Neural cell (in vitro differentiated cells): ENCODE measurements at regions not wholly inside any gene's neighbourhood (a gene's known extent, or its start where the extent isn't known, plus 50 kb on each side); places are given as distances from the start of the nearest gene placed in this dataset.

ENCODE experiments used
- H2AFZ ChIP-seq: fragments of 200-600, 300-800 bp; sonication (generic), shearing (Covaris generic); 2 replicates; pipeline ENCODE4 v1.6.0; 2014; ENCODE audit warnings: low read depth, mild to moderate bottlenecking, antibody characterized with exemption, low read length, moderate library complexity
- H3F3A ChIP-seq: fragments of 200-600 bp; shearing (Covaris generic); 2 replicates; pipeline ENCODE4 v1.6.1; 2016; ENCODE audit warnings: mild to moderate bottlenecking, moderate library complexity, mixed read lengths, antibody characterized with exemption, low read length; ENCODE audit not compliant: insufficient read depth, poor library complexity, severe bottlenecking
- H3K27ac ChIP-seq: fragments of 200-600, 300-800 bp; sonication (generic), shearing (Covaris generic); 2 replicates; pipeline ENCODE4 v1.5.1; 2014; ENCODE audit warnings: mild to moderate bottlenecking, low read length, moderate library complexity
- H3K27me3 ChIP-seq: fragments of 300-800, 200-600 bp; sonication (generic), shearing (Covaris generic); 2 replicates; pipeline ENCODE4 v1.6.0; 2014; ENCODE audit warnings: mild to moderate bottlenecking, low read depth, low read length, moderate library complexity; ENCODE audit not compliant: insufficient read depth
- H3K36me3 ChIP-seq: fragments of 300-800, 200-600 bp; sonication (generic), shearing (Covaris generic); 2 replicates; pipeline ENCODE4 v1.5.1; 2014; ENCODE audit warnings: mild to moderate bottlenecking, antibody characterized with exemption, low read length, moderate library complexity; ENCODE audit not compliant: insufficient read depth
- H3K4me2 ChIP-seq: fragments of 300-800, 200-600 bp; sonication (generic), shearing (Covaris generic); 2 replicates; pipeline ENCODE4 v1.6.0; 2014; ENCODE audit warnings: mild to moderate bottlenecking, low read length
- H3K4me3 ChIP-seq: fragments of 300-800, 200-600 bp; sonication (generic), shearing (Covaris generic); 2 replicates; pipeline ENCODE4 v1.5.1; 2014; ENCODE audit warnings: mild to moderate bottlenecking, low read length, moderate library complexity
- H3K79me2 ChIP-seq: fragments of 200-600 bp; shearing (Covaris generic); replicated peaks from 2 replicates; pipeline ENCODE4 v1.6.0; 2014; ENCODE audit warnings: mild to moderate bottlenecking, low read length, moderate library complexity; ENCODE audit not compliant: insufficient read depth
- H3K9ac ChIP-seq: fragments of 300-800, 200-600 bp; sonication (generic), shearing (Covaris generic); 2 replicates; pipeline ENCODE4 v1.6.1; 2016; ENCODE audit warnings: mild to moderate bottlenecking, low read length, mixed read lengths
- H3K9me2 ChIP-seq: fragments of 200-600 bp; shearing (Covaris generic); 2 replicates; pipeline ENCODE4 v1.6.1; 2016; ENCODE audit warnings: mild to moderate bottlenecking, low read length, mixed read lengths; ENCODE audit not compliant: insufficient read depth
- H3K9me3 ChIP-seq: fragments of 200-600, 300-800 bp; sonication (generic), shearing (Covaris generic); 2 replicates; pipeline ENCODE4 v1.6.1; 2016; ENCODE audit warnings: mild to moderate bottlenecking, mixed run types, low read length, moderate library complexity, mixed read lengths
- H4K20me1 ChIP-seq: fragments of 200-600 bp; shearing (Covaris generic); 2 replicates; pipeline ENCODE4 v1.6.1; 2016; ENCODE audit warnings: mild to moderate bottlenecking, mixed run types; ENCODE audit not compliant: insufficient read depth
- CTCF ChIP-seq: fragments of 450-650 bp; IDR thresholded peaks from 2 replicates; pipeline ENCODE4 v1.5.1; 2014; ENCODE audit warnings: antibody characterized with exemption, mild to moderate bottlenecking, moderate library complexity; ENCODE audit not compliant: poor library complexity, severe bottlenecking
- EP300 ChIP-seq: fragments of 450-650 bp; conservative IDR thresholded peaks from 2 replicates; pipeline ENCODE4 v1.6.1; 2014; ENCODE audit warnings: antibody characterized with exemption, mild to moderate bottlenecking, moderate library complexity; ENCODE audit not compliant: poor library complexity, severe bottlenecking
- EZH2 ChIP-seq: fragments of 200-600, 300-800 bp; shearing (Covaris generic), sonication (generic); IDR thresholded peaks from 2 replicates; pipeline ENCODE4 v1.6.1; 2014; ENCODE audit warnings: antibody characterized with exemption, low read length, borderline replicate concordance, mild to moderate bottlenecking; ENCODE audit not compliant: insufficient read depth, poor library complexity, severe bottlenecking
- MXI1 ChIP-seq: fragments of 450-650 bp; conservative IDR thresholded peaks from 2 replicates; pipeline ENCODE4 v1.6.1; 2014; ENCODE audit warnings: antibody characterized with exemption, mild to moderate bottlenecking; ENCODE audit not compliant: poor library complexity, severe bottlenecking
- POLR2AphosphoS5 ChIP-seq: IDR thresholded peaks from 2 replicates; pipeline ENCODE4 v1.6.1; 2012
- RAD21 ChIP-seq: fragments of 450-650 bp; conservative IDR thresholded peaks from 2 replicates; pipeline ENCODE4 v1.6.1; 2014; ENCODE audit warnings: antibody characterized with exemption, mild to moderate bottlenecking, moderate library complexity
- SMC3 ChIP-seq: fragments of 450-650 bp; conservative IDR thresholded peaks from 2 replicates; pipeline ENCODE4 v1.6.1; 2014; ENCODE audit warnings: antibody characterized with exemption, mild to moderate bottlenecking, moderate library complexity; ENCODE audit not compliant: poor library complexity
- TAF1 ChIP-seq: IDR thresholded peaks from 2 replicates; pipeline ENCODE4 v1.6.1; 2012; ENCODE audit warnings: low read depth
- TF ChIP-seq, protein P1 (sequence below): IDR thresholded peaks from 2 replicates; pipeline ENCODE4 v1.6.1; 2012; ENCODE audit warnings: borderline replicate concordance

- Histone ChIP-seq H3K36me3 (no peaks in the 10 kb centered on the region), H3K9ac (peak overlapping the region; percentile 77), H3K79me2 (no peaks in the 10 kb centered on the region), H3K4me3 (no peak overlapping the region), H3F3A (peaks cover 13% of the 10 kb centered on the region), H3K4me2 (no peak overlapping the region), H3K27ac (peak overlapping the region; percentile 99), H4K20me1 (no peaks in the 10 kb centered on the region), H3K9me3 (no peaks in the 10 kb centered on the region), H3K27me3 (no peaks in the 10 kb centered on the region), H3K9me2 (no peaks in the 10 kb centered on the region), H2AFZ (no peak overlapping the region)
- TF ChIP-seq, protein P1, sequence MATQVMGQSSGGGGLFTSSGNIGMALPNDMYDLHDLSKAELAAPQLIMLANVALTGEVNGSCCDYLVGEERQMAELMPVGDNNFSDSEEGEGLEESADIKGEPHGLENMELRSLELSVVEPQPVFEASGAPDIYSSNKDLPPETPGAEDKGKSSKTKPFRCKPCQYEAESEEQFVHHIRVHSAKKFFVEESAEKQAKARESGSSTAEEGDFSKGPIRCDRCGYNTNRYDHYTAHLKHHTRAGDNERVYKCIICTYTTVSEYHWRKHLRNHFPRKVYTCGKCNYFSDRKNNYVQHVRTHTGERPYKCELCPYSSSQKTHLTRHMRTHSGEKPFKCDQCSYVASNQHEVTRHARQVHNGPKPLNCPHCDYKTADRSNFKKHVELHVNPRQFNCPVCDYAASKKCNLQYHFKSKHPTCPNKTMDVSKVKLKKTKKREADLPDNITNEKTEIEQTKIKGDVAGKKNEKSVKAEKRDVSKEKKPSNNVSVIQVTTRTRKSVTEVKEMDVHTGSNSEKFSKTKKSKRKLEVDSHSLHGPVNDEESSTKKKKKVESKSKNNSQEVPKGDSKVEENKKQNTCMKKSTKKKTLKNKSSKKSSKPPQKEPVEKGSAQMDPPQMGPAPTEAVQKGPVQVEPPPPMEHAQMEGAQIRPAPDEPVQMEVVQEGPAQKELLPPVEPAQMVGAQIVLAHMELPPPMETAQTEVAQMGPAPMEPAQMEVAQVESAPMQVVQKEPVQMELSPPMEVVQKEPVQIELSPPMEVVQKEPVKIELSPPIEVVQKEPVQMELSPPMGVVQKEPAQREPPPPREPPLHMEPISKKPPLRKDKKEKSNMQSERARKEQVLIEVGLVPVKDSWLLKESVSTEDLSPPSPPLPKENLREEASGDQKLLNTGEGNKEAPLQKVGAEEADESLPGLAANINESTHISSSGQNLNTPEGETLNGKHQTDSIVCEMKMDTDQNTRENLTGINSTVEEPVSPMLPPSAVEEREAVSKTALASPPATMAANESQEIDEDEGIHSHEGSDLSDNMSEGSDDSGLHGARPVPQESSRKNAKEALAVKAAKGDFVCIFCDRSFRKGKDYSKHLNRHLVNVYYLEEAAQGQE: no peak
- TF ChIP-seq MXI1: no peak
- no peak for TF ChIP-seq EP300
- TF ChIP-seq TAF1: no peak
- TF ChIP-seq CTCF: no peak
- TF ChIP-seq POLR2AphosphoS5: no peak
- no peak for TF ChIP-seq EZH2
- no peak for TF ChIP-seq SMC3
- no peak for TF ChIP-seq RAD21
Observed at GRCh38 chr2:5412001-5412400, 280.2 kb upstream of the SOX11 start.

- H3K4me2 ChIP-seq: no peak overlapping the region
Observed at GRCh38 chr2:5433855-5434254, 258.3 kb upstream of the SOX11 start.

More at GRCh38 chr2:5433855-5434254, 258.3 kb upstream of the SOX11 start:
- Histone ChIP-seq H3K9me2 (no peaks in the 10 kb centered on the region), H3K4me3 (no peak overlapping the region), H3K27me3 (no peaks in the 10 kb centered on the region), H3K9me3 (no peaks in the 10 kb centered on the region), H3K36me3 (no peaks in the 10 kb centered on the region), H4K20me1 (no peaks in the 10 kb centered on the region), H3K79me2 (no peaks in the 10 kb centered on the region), H3K27ac (no peak overlapping the region), H3F3A (no peaks in the 10 kb centered on the region), H2AFZ (no peak overlapping the region), H3K9ac (no peak overlapping the region)
- no peak for TF ChIP-seq RAD21
- TF ChIP-seq, protein P1: no peak
- no peak for TF ChIP-seq SMC3
- no peak for TF ChIP-seq EP300
- TF ChIP-seq EZH2: no peak
- TF ChIP-seq MXI1: no peak
- no peak for TF ChIP-seq POLR2AphosphoS5
- no peak for TF ChIP-seq CTCF
- no peak for TF ChIP-seq TAF1
